ENCODE measurements at regions not wholly inside any gene's neighbourhood (a gene's known extent, or its start where the extent isn't known, plus 50 kb on each side); places are given as distances from the start of the nearest gene placed in this dataset.

- DNase-seq (ENCODE audit: low spot score), result no peak
- no peak for TF ChIP-seq CTCF (IDR thresholded peaks at IDR 0.05; ENCODE audit: extremely low read depth, missing control alignments)
Measured at GRCh38 chr3:775178-775880, 317.5 kb upstream of the CNTN6 start.

- no peak for TF ChIP-seq CTCF (IDR thresholded peaks at IDR 0.05; ENCODE audit: extremely low read depth, missing control alignments)
- no peak for DNase-seq (ENCODE audit: low spot score)
Measured at GRCh38 chr3:780505-780904, 312.3 kb upstream of the CNTN6 start.

- no peak for TF ChIP-seq CTCF (IDR thresholded peaks at IDR 0.05; ENCODE audit: extremely low read depth, missing control alignments)
Measured at GRCh38 chr3:791442-791841, 301.4 kb upstream of the CNTN6 start.

GRCh38 chr3:792630-793029, 300.2 kb upstream of the CNTN6 start:
- TF ChIP-seq CTCF (IDR thresholded peaks at IDR 0.05; ENCODE audit: extremely low read depth, missing control alignments), result no peak
- DNase-seq (ENCODE audit: low spot score), result no peak

More at GRCh38 chr3:791442-791841, 301.4 kb upstream of the CNTN6 start:
- DNase-seq (ENCODE audit: low spot score), result no peak

- TF ChIP-seq CTCF (IDR thresholded peaks at IDR 0.05; ENCODE audit: extremely low read depth, missing control alignments), result no peak
- no peak for DNase-seq (ENCODE audit: low spot score)
Measured at GRCh38 chr3:804211-804610, 288.6 kb upstream of the CNTN6 start.

GRCh38 chr3:805326-805725, 287.5 kb upstream of the CNTN6 start:
- DNase-seq (ENCODE audit: low spot score), result no peak
- no peak for TF ChIP-seq CTCF (IDR thresholded peaks at IDR 0.05; ENCODE audit: extremely low read depth, missing control alignments)

- TF ChIP-seq CTCF (IDR thresholded peaks at IDR 0.05; ENCODE audit: extremely low read depth, missing control alignments), result no peak
- DNase-seq (ENCODE audit: low spot score), result no peak
Measured at GRCh38 chr3:806006-806405, 286.8 kb upstream of the CNTN6 start.

All from GM20000 (cell line).